Activated CD4-positive, alpha-beta T cell treated with anti-CD3 and anti-CD28 coated beads, Interleukin-2, amount 10 ng/mL, durations not matched to agents 7 days and 5 days (primary cell): ENCODE measurements at regions not wholly inside any gene's neighbourhood (a gene's known extent, or its start where the extent isn't known, plus 50 kb on each side); places are given as distances from the start of the nearest gene placed in this dataset.

Source experiments
- CTCF ChIA-PET: fragments of 350-600 bp; sonication (Branson Sonifier 250); formaldehyde crosslinking; loops from one replicate; lab custom pipeline; 2021; ENCODE audit warnings: antibody characterized with exemption; lab: Charles Lee
- POLR2A ChIA-PET: fragments of 350-600 bp; sonication (Branson Sonifier 250); formaldehyde crosslinking; loops from one replicate; lab custom pipeline; 2021; ENCODE audit warnings: antibody characterized with exemption; lab: Charles Lee
- DNase-seq: peaks from one replicate; pipeline ENCODE4 v3.0.0-alpha.2; 2020
- H3K27ac Mint-ChIP-seq: one replicate; pipeline ENCODE4 v1.8.0; 2021; ENCODE audit warnings: mild to moderate bottlenecking, moderate library complexity, mixed read lengths
- H3K27me3 Mint-ChIP-seq: one replicate; pipeline ENCODE4 v1.8.0; 2021; ENCODE audit warnings: mixed read lengths
- H3K36me3 Mint-ChIP-seq: one replicate; pipeline ENCODE4 v1.8.0; 2021; ENCODE audit warnings: low read depth, mixed read lengths
- H3K4me1 Mint-ChIP-seq: one replicate; pipeline ENCODE4 v1.8.0; 2021; ENCODE audit warnings: mixed read lengths
- H3K4me3 Mint-ChIP-seq: one replicate; pipeline ENCODE4 v1.8.0; 2021; ENCODE audit warnings: mild to moderate bottlenecking, moderate library complexity, mixed read lengths
- H3K9me3 Mint-ChIP-seq: one replicate; pipeline ENCODE4 v1.8.0; 2021; ENCODE audit warnings: mixed read lengths

- no peaks in the 10 kb centered on the region for H3K4me1 Mint-ChIP-seq
- ChIA-PET POLR2A (no interaction called here), CTCF (interaction anchor here (0.7 kb wide), 1 partner anchor 14 kb away, joined by 4 read pairs; no protein-coding TSS in a partner anchor)
Observed at GRCh38 chr1:221557013-221557412, 184.9 kb downstream of the DUSP10 start.

GRCh38 chr1:221558396-221558795 lies 183.5 kb downstream of the DUSP10 start:
- no peaks in the 10 kb centered on the region for H3K4me1 Mint-ChIP-seq
- no peak overlapping the region for H3K27ac Mint-ChIP-seq
- ChIA-PET POLR2A (interaction anchor here (0.9 kb wide), 1 partner anchor 19 kb away, joined by 3 read pairs; no protein-coding TSS in a partner anchor), CTCF (no interaction called here)
- H3K9me3 Mint-ChIP-seq, result no peaks in the 10 kb centered on the region
- H3K4me3 Mint-ChIP-seq, result no peak overlapping the region
- no peaks in the 10 kb centered on the region for H3K36me3 Mint-ChIP-seq
- peaks cover 14% of the 10 kb centered on the region for H3K27me3 Mint-ChIP-seq
- DNase-seq, result no peak

More at GRCh38 chr1:221557013-221557412, 184.9 kb downstream of the DUSP10 start:
- H3K9me3 Mint-ChIP-seq, result no peaks in the 10 kb centered on the region
- H3K4me3 Mint-ChIP-seq, result no peak overlapping the region
- H3K36me3 Mint-ChIP-seq, result no peaks in the 10 kb centered on the region
- DNase-seq, result no peak
- peaks cover 14% of the 10 kb centered on the region for H3K27me3 Mint-ChIP-seq
- H3K27ac Mint-ChIP-seq, result no peak overlapping the region

GRCh38 chr1:221559911-221560310 lies 182.0 kb downstream of the DUSP10 start:
- Mint-ChIP-seq H3K36me3 (no peaks in the 10 kb centered on the region), H3K4me1 (no peaks in the 10 kb centered on the region), H3K4me3 (no peak overlapping the region), H3K27me3 (peaks cover 14% of the 10 kb centered on the region), H3K9me3 (no peaks in the 10 kb centered on the region), H3K27ac (no peak overlapping the region)
- ChIA-PET POLR2A (no interaction called here), CTCF (no interaction called here)
- DNase-seq, result no peak

- DNase-seq, result no peak
- Mint-ChIP-seq H3K27ac (no peak overlapping the region), H3K4me3 (no peak overlapping the region), H3K4me1 (no peaks in the 10 kb centered on the region), H3K36me3 (no peaks in the 10 kb centered on the region), H3K9me3 (no peaks in the 10 kb centered on the region), H3K27me3 (peaks cover 14% of the 10 kb centered on the region)
- ChIA-PET POLR2A (no interaction called here), CTCF (interaction anchor here (0.9 kb wide), 1 partner anchor 14 kb away, joined by 4 read pairs; no protein-coding TSS in a partner anchor)
Observed at GRCh38 chr1:221562542-221563475, 179.1 kb downstream of the DUSP10 start.

GRCh38 chr1:221563476-221563921 lies 178.4 kb downstream of the DUSP10 start:
- Mint-ChIP-seq H3K27me3 (peaks cover 14% of the 10 kb centered on the region), H3K9me3 (no peaks in the 10 kb centered on the region), H3K4me1 (no peaks in the 10 kb centered on the region), H3K36me3 (no peaks in the 10 kb centered on the region), H3K4me3 (no peak overlapping the region), H3K27ac (no peak overlapping the region)
- POLR2A ChIA-PET, result no interaction called here
- CTCF ChIA-PET, result no interaction called here
- DNase-seq, result no peak

GRCh38 chr1:221564891-221565290 lies 177.0 kb downstream of the DUSP10 start:
- Mint-ChIP-seq H3K4me1 (no peaks in the 10 kb centered on the region), H3K36me3 (no peaks in the 10 kb centered on the region), H3K4me3 (no peak overlapping the region), H3K9me3 (no peaks in the 10 kb centered on the region), H3K27me3 (peaks cover 11% of the 10 kb centered on the region), H3K27ac (no peak overlapping the region)
- no peak for DNase-seq
- ChIA-PET CTCF (no interaction called here), POLR2A (no interaction called here)

- Mint-ChIP-seq H3K36me3 (no peaks in the 10 kb centered on the region), H3K9me3 (peaks cover 2% of the 10 kb centered on the region), H3K4me3 (no peak overlapping the region), H3K27me3 (peaks cover 10% of the 10 kb centered on the region), H3K4me1 (no peaks in the 10 kb centered on the region), H3K27ac (no peak overlapping the region)
- ChIA-PET CTCF (interaction anchor here (1.0 kb wide), 1 partner anchor 426 kb away, joined by 3 read pairs; no protein-coding TSS in a partner anchor), POLR2A (interaction anchor here (0.6 kb wide), 1 partner anchor 55 kb away, joined by 3 read pairs; no protein-coding TSS in a partner anchor)
- DNase-seq, result no peak
Observed at GRCh38 chr1:221565711-221566110, 176.2 kb downstream of the DUSP10 start.

GRCh38 chr1:221567859-221568507 lies 173.9 kb downstream of the DUSP10 start:
- H3K27ac Mint-ChIP-seq, result no peak overlapping the region
- ChIA-PET POLR2A (no interaction called here), CTCF (interaction anchor here (1.5 kb wide), 1 partner anchor 34 kb away, joined by 3 read pairs; no protein-coding TSS in a partner anchor)
- no peak overlapping the region for H3K4me3 Mint-ChIP-seq
- H3K27me3 Mint-ChIP-seq, result peaks cover 6% of the 10 kb centered on the region
- H3K9me3 Mint-ChIP-seq, result peaks cover 2% of the 10 kb centered on the region
- H3K36me3 Mint-ChIP-seq, result no peaks in the 10 kb centered on the region
- H3K4me1 Mint-ChIP-seq, result no peaks in the 10 kb centered on the region
- DNase-seq, result no peak

GRCh38 chr1:221573756-221574155 lies 168.1 kb downstream of the DUSP10 start:
- Mint-ChIP-seq H3K27ac (no peak overlapping the region), H3K9me3 (peaks cover 2% of the 10 kb centered on the region), H3K36me3 (no peaks in the 10 kb centered on the region), H3K27me3 (peaks cover 2% of the 10 kb centered on the region), H3K4me1 (no peaks in the 10 kb centered on the region), H3K4me3 (no peak overlapping the region)
- no peak for DNase-seq
- ChIA-PET CTCF (no interaction called here), POLR2A (no interaction called here)

GRCh38 chr1:221574529-221574928 lies 167.4 kb downstream of the DUSP10 start:
- ChIA-PET CTCF (no interaction called here), POLR2A (no interaction called here)
- no peak overlapping the region for H3K4me3 Mint-ChIP-seq
- peaks cover 2% of the 10 kb centered on the region for H3K27me3 Mint-ChIP-seq
- peaks cover 2% of the 10 kb centered on the region for H3K9me3 Mint-ChIP-seq
- no peak overlapping the region for H3K27ac Mint-ChIP-seq
- no peaks in the 10 kb centered on the region for H3K4me1 Mint-ChIP-seq
- DNase-seq, result no peak
- no peaks in the 10 kb centered on the region for H3K36me3 Mint-ChIP-seq

- ChIA-PET POLR2A (no interaction called here), CTCF (interaction anchor here (1.1 kb wide), 1 partner anchor 97 kb away, joined by 3 read pairs; no protein-coding TSS in a partner anchor)
- H3K27ac Mint-ChIP-seq, result no peak overlapping the region
- DNase-seq, result no peak
- H3K27me3 Mint-ChIP-seq, result no peaks in the 10 kb centered on the region
- H3K36me3 Mint-ChIP-seq, result no peaks in the 10 kb centered on the region
- no peak overlapping the region for H3K4me3 Mint-ChIP-seq
- H3K9me3 Mint-ChIP-seq, result no peaks in the 10 kb centered on the region
- H3K4me1 Mint-ChIP-seq, result no peaks in the 10 kb centered on the region
Observed at GRCh38 chr1:221575605-221576004, 166.3 kb downstream of the DUSP10 start.

- H3K36me3 Mint-ChIP-seq, result no peaks in the 10 kb centered on the region
- no peak overlapping the region for H3K4me3 Mint-ChIP-seq
- no peaks in the 10 kb centered on the region for H3K4me1 Mint-ChIP-seq
- CTCF ChIA-PET, result interaction anchor here (1.1 kb wide), 1 partner anchor 98 kb away, joined by 3 read pairs; no protein-coding TSS in a partner anchor
- no peaks in the 10 kb centered on the region for H3K9me3 Mint-ChIP-seq
- H3K27me3 Mint-ChIP-seq, result no peaks in the 10 kb centered on the region
- H3K27ac Mint-ChIP-seq, result no peak overlapping the region
- DNase-seq, result no peak
- POLR2A ChIA-PET, result no interaction called here
Observed at GRCh38 chr1:221576268-221576667, 165.6 kb downstream of the DUSP10 start.

- H3K27me3 Mint-ChIP-seq, result peaks cover 15% of the 10 kb centered on the region
- H3K4me1 Mint-ChIP-seq, result no peaks in the 10 kb centered on the region
- DNase-seq, result no peak
- H3K27ac Mint-ChIP-seq, result no peak overlapping the region
- H3K36me3 Mint-ChIP-seq, result no peaks in the 10 kb centered on the region
- ChIA-PET CTCF (no interaction called here), POLR2A (no interaction called here)
- H3K9me3 Mint-ChIP-seq, result peaks cover 7% of the 10 kb centered on the region
- H3K4me3 Mint-ChIP-seq, result no peak overlapping the region
Observed at GRCh38 chr1:221583465-221583864, 158.4 kb downstream of the DUSP10 start.
